ENCODE measurements at regions not wholly inside any gene's neighbourhood (a gene's known extent, or its start where the extent isn't known, plus 50 kb on each side); places are given as distances from the start of the nearest gene placed in this dataset.

GRCh38 chr5:110916381-110917049 lies 155.0 kb upstream of the TSLP start:
- TF ChIP-seq EP300 (IDR thresholded peaks at IDR 0.05): peak in 1 of 2 donors; percentile 11
- TF ChIP-seq, protein P1, sequence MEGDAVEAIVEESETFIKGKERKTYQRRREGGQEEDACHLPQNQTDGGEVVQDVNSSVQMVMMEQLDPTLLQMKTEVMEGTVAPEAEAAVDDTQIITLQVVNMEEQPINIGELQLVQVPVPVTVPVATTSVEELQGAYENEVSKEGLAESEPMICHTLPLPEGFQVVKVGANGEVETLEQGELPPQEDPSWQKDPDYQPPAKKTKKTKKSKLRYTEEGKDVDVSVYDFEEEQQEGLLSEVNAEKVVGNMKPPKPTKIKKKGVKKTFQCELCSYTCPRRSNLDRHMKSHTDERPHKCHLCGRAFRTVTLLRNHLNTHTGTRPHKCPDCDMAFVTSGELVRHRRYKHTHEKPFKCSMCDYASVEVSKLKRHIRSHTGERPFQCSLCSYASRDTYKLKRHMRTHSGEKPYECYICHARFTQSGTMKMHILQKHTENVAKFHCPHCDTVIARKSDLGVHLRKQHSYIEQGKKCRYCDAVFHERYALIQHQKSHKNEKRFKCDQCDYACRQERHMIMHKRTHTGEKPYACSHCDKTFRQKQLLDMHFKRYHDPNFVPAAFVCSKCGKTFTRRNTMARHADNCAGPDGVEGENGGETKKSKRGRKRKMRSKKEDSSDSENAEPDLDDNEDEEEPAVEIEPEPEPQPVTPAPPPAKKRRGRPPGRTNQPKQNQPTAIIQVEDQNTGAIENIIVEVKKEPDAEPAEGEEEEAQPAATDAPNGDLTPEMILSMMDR (IDR thresholded peaks at IDR 0.05): no peak

Measured in tibial nerve (tissue), 4 donors.